ENCODE measurements at regions not wholly inside any gene's neighbourhood (a gene's known extent, or its start where the extent isn't known, plus 50 kb on each side); places are given as distances from the start of the nearest gene placed in this dataset.
A peak's percentile ranks its signal among the peaks of the same experiment; 100 is the strongest.

- FAIRE-seq (no peak), DNase-seq (ENCODE audit: insufficient read length, low spot score) (no peak)
- no peak for TF ChIP-seq CTCF (IDR thresholded peaks at IDR 0.05; ENCODE audit: insufficient read depth, missing control alignments)
These were observed 128.3 kb upstream of the VEPH1 start for GRCh38 chr3:157631478-157631877.

GRCh38 chr3:157626817-157627216, 123.6 kb upstream of the VEPH1 start:
- FAIRE-seq (no peak), DNase-seq (ENCODE audit: insufficient read length, low spot score) (no peak)
- TF ChIP-seq CTCF (IDR thresholded peaks at IDR 0.05; ENCODE audit: insufficient read depth, missing control alignments): no peak

- no peak for DNase-seq (ENCODE audit: insufficient read length, low spot score)
- TF ChIP-seq CTCF (IDR thresholded peaks at IDR 0.05; ENCODE audit: insufficient read depth, missing control alignments): no peak
- no peak for FAIRE-seq
These were observed 121.6 kb upstream of the VEPH1 start for GRCh38 chr3:157624801-157625200.

- TF ChIP-seq CTCF (IDR thresholded peaks at IDR 0.05; ENCODE audit: insufficient read depth, missing control alignments): no peak
- DNase-seq (ENCODE audit: insufficient read length, low spot score) (no peak), FAIRE-seq (no peak)
These were observed 115.7 kb upstream of the VEPH1 start for GRCh38 chr3:157618886-157619285.

- peak; percentile 26 for DNase-seq (ENCODE audit: insufficient read length, low spot score)
- peak; percentile 92 for FAIRE-seq
These were observed 115.0 kb upstream of the VEPH1 start for GRCh38 chr3:157618075-157618760.

GRCh38 chr3:157614896-157615295, 111.7 kb upstream of the VEPH1 start:
- TF ChIP-seq CTCF (IDR thresholded peaks at IDR 0.05; ENCODE audit: insufficient read depth, missing control alignments): no peak
- DNase-seq (ENCODE audit: insufficient read length, low spot score) (no peak), FAIRE-seq (no peak)

More at GRCh38 chr3:157618075-157618760, 115.0 kb upstream of the VEPH1 start:
- TF ChIP-seq CTCF (IDR thresholded peaks at IDR 0.05; ENCODE audit: insufficient read depth, missing control alignments): peak; percentile 64

GRCh38 chr3:157611536-157612076, 108.4 kb upstream of the VEPH1 start:
- FAIRE-seq (no peak), DNase-seq (ENCODE audit: insufficient read length, low spot score) (no peak)
- no peak for TF ChIP-seq CTCF (IDR thresholded peaks at IDR 0.05; ENCODE audit: insufficient read depth, missing control alignments)
